ENCODE measurements at regions not wholly inside any gene's neighbourhood (a gene's known extent, or its start where the extent isn't known, plus 50 kb on each side); places are given as distances from the start of the nearest gene placed in this dataset.

DNA sequence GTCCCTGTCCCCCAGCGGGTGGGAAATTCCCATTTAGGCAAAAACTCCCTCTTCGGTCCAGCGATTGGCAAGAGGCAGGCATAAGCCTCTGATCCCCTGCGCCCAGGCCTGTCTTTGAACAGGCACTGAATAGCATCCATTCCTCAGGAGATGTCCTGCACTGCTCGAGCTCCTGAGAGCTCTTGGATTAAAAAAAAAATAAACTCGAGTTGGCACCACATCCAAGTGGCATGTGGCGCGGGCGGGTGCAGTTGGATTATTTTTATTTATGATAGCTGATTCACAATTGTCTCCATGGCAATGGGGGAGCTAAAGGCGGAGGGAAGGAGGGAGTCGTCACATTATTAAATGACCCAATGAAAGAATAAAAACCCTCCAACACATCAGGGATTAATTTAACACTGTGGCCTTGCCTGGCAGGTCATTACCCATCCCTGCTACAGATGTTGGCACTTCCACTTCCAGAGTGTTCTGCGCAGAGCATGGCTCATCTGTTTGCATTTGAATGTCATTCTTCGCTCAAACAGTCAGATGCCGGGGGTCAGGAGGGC, 207.2 kb downstream of the AACS start:
- DNase-seq: no peak

GRCh38 chr12:125276567-125276966, 211.3 kb downstream of the AACS start:
- DNase-seq: no peak

DNA sequence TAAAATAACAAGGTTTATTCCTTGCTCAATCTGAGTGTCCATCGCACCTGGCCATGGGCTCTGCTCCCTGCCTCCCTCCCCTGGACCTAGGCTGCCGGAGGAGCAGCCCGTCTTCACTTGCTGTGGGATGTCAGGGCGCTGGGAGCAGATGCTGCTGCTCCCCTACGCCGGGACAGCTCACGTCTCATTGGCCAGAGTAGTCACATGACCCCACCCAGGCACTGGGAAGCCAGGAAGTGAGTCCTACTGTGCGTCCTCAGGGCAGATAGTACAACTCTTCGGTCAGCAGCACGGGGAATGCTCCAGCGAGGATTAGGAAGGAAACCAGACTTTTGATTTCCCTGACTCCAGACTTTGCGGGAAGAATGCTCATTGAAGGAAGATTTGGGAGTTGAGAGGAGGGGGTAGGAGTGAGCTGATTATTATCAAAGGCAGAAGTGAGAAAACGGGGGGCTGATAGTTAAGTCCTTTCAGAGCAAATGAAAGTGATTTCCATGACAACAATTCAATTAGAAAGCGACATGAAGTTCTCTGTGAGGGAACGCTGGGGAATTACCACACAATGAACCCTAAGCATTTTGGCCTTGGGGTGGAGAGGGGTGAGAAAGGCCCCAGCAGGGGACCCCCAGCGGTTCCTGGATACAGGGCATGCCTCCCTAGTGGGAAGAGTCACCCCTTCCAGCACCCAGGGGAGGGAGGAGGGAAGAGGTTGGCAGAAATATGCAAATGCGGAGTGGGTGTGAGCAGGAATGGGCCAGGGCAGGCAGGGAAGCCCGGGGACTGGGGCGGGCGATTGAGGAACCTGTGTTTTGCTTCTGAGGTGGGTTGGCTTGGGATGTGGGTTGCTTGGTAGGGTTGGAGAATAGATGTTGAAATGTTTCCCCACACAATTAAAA, 215.5 kb downstream of the AACS start:
- DNase-seq: no peak

- DNase-seq: no peak
These were observed 217.7 kb downstream of the AACS start for GRCh38 chr12:125282921-125283320.

- DNase-seq: no peak
These were observed 218.3 kb downstream of the AACS start for GRCh38 chr12:125283521-125283920.

GRCh38 chr12:125284087-125284486, 218.9 kb downstream of the AACS start:
- no peak for DNase-seq

DNA sequence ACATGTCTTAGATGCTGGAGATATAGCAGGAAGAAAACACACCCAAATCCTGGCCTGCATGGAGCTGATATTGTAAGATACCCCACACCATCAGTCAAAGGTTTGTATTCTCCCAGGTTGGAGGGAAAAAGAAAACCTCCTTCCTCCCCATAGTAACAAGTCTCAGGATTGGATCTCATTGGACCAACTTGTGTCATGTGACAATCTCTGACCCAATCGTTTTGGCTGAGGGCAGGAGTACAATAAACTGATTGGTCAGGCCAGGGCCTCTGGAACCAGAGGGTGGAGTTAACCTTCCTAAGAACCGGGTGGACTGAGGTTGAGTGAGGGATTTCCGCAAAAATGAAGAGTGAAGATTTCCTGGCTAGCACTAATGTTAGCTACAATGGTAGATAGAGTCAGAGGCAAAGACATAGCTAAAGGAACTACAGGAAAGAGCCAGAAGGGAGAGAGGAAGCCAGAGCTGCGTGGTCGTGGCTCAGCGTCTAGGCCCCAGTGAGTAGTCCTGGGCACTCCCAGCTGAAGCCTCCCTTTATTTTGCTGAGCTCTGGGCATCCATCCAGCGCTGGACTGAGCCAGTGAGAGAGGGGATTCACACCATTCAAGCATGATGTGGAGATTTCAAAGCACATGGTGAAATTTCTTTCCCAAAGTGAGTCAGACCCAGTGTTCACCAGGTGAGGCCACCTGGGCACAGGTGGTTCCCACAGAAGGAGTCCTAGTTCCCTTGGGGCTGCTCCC, 219.9 kb downstream of the AACS start:
- no peak for DNase-seq

DNA sequence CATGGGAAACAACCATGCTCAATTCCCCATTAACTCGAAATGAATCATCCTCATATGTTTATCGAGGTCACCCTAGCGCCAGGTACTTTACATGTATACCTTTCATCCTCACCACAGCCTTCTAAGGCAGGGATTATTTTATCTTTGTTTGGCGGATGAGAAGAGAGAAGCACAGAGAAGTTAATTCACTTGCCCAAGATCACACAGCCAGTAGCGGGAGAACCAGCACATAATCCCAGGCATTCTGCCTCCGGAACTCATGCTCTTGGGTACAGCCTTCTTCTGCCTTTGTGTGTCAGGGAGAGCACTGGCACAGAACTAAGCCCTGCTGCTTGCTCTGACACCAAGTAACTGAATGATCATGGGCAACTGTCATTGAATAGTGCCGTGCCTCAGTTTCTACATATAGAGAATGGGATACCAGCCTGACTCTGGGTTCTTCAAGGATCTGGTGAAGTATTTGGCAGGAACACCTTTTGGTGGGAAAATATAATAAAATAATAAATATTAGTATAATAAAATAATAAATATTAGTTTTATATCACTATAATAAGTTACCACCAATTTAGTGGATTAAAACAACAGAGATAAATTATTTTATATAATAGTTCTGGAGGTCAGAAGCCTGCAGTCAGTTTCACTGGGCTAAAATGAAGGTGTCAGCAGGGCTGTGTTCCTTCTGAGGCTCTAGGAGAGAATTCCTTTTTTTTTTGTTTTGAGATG, 220.9 kb downstream of the AACS start:
- no peak for DNase-seq

DNA sequence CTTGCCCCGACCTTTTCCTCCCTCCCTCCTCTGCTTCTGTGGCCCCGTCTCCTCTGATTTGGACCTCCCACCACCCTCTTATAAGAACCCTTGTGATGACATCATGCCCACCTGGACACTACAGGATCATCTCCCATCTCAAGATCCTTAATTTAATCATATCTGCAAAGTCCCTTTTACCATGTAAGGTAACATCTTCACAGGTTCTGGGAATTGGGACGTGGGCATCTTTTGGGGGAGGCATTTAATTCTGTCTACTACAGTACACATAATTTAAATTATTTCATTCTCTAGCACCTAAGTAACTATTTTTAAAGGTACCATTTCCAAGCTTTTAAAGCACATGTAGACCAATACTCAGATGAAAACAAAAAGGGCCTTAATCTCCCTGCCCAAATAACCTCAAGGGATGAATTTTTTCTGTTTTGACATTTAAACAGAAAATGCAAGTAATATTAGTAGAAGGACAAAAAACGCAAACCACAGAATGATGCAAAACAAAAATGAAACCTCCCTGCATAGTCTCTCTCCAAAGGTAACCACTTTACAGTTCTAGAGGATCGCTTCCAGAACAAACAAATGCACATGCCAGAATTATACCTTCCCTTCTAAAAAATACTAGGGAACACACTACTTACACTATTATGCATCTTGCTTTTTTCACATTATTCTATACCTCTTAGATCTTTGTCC, 222.1 kb downstream of the AACS start:
- no peak for DNase-seq

DNA sequence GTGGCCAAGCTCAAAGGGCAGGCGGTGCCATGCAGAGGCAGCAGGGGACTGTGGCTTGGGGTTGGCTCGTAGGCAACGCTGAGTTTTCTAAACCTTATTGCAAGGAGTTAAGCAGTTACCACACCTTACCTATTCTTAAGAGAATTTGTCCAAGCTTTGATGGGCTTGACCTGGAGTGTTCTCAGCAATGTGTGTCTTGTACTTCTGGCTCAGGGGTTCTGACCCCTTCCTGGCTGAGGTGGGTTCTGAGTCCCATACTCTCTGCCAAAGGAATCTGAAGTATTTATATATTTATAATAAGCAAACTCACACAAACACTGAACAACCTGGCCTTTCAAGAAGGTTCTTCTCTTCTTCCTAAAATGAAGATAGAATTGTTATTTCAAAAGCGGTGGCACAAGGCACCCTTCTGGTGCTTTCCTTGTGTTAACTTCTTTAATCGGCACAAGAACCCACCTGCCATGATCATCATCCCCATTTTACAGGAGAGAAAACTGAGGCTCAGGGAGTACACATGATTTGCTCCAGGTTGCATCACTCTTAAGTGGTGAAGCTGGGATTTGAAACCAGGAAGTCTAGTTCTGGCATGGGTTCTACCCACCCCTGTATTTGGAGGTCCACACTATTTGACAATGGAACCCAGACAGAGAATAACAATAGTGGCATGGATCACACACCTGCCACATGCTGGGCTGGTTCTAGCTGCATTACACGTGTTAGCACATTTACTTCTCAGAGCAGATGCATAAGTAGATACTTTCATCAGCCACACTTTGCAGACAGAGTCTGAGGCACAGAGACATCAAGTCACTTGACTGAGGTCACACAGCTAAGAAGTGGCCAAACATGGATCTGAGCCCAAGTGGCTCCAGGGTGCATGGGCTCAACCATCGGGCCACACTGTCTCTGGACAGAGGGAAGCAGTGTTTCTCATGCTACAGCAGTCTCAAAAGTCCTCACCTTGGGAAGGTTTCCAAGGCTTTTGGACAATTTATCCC, 224.0 kb downstream of the AACS start:
- no peak for DNase-seq

DNA sequence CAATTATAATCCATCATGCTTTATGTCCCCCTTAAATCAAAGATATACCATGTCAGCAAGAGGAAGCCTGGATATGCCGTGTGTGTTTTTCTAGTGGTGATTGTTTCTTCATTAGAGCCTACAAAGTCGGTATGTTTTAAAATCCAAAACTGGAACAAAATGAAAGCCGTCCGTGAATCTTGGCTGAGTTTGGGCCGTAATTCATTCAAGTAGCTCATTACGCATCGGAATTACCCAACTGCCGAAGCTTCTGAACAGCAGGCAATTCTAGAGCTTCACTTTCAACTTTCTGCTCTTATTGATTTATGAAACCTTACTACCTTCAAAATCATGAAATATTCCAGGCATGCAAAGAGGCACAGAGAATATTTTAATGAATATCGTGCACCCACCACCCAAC, 224.7 kb downstream of the AACS start:
- DNase-seq: no peak

DNA sequence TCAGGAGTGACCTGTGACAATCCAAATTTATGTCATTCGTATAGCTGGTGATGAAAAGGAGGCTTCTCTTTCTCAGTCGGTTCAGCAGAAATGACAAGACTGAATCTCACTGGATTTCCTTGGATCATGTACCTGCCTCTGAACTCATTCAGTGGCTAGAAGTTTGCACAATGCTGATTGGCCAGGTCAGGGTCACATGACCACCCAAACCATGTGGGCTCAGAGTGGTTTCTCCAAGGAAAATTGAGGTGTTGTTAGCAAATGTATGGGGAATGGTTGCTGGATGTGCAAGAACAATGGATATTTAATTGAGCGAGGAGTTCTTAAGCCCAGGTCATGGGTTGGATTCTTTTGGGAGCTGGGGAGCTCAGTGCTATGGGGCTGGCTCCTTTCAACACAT, 227.5 kb downstream of the AACS start:
- no peak for DNase-seq

GRCh38 chr12:125295550-125295949, 230.3 kb downstream of the AACS start:
- no peak for DNase-seq

DNA sequence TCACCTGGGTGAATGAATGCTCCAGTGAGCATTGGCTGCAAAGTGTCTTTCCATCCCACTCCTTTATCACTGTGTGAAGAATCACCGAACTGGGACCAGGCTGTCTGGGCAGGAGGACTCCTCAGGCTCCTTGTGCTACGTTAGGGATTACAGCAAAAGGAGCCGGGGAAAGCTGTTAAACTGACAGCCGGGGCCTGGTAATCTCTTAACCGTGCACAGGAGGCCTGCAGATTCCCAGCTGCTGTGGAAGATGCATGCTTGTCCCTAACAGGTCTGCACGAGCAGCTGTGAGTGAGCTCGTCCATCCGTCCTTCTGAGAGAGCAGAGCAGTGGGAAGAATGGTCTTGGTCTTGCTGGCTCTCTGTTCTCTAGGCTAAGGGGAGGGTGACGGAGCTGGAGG, 231.5 kb downstream of the AACS start:
- no peak for DNase-seq

- DNase-seq: no peak
These were observed 234.6 kb downstream of the AACS start for GRCh38 chr12:125299840-125300239.

DNA sequence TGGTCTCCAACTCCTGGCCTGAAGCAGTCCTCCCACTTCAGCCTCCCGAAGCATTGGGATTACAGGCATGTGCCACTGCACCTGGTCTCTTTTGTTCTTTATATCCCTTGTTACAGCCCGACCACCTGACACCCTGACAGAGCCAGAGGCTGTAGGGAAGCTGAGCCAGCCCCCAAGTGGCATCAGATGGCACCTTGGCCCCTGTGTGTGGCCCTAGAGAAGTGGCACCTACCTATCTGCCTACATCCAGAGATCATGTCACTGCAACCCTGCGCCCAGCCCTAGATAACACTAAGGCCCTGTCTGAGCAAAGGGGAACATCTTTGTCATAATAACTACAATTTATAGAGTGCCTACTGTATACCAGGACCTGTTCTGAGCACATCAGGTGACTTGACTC, 235.0 kb downstream of the AACS start:
- no peak for DNase-seq

DNA sequence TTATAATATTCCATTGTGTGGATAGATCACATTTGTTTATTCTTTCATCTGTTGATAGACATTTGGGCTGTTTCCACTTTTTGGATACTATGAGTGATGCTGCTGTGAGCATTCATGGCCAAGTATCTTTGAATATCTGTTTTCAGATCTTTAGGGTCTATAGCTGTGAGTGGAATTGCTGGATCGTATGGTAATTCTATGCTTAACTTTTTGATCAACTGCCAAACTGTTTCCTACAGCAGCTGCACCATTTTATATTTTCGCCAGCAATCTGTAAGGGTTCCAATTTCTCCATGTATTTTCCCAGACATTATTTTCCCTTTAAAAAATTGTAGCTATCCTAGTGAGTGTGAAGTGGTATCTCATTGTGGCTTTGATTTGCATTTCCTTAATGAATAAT, 238.1 kb downstream of the AACS start:
- DNase-seq: no peak

DNA sequence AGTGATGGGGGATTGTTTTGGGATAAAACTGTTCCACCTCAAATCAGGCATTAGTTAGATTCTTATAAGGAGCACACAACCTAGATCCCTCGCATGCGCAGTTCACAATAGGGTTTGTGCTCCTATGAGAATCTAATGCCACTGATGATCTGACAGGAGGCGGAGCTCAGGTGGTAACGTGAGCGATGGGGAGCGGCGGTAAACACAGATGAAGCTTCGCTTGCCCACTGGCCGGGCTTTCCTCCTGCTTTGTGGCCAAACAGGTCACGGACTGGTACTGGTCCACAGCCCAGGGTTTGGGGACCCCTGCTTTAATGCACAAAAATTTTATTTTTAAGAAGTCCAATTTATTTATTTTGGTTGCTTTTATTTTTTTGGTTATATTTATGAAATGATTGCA, 238.8 kb downstream of the AACS start:
- no peak for DNase-seq

GRCh38 chr12:125305231-125305630, 240.0 kb downstream of the AACS start:
- DNase-seq: no peak

DNA sequence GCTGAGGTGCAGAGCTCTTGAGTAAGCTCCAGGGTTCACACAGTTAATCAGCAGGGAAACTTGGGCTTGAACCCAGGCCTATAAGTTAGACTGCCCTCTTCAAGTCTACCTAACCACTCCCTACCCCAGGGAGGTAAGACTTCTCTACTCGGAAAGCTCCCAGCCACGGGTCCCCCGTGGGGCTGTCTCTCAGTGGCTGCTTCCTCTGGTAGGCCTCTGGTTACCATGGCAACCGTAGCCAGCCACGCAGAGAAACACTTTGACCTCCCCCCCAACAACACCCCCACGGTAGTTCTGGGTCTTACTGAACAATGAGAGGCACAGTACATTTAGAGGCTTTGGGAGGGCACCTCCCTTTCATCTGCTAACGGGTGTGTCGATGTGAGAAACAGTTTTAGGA, 245.2 kb downstream of the AACS start:
- DNase-seq: no peak

DNA sequence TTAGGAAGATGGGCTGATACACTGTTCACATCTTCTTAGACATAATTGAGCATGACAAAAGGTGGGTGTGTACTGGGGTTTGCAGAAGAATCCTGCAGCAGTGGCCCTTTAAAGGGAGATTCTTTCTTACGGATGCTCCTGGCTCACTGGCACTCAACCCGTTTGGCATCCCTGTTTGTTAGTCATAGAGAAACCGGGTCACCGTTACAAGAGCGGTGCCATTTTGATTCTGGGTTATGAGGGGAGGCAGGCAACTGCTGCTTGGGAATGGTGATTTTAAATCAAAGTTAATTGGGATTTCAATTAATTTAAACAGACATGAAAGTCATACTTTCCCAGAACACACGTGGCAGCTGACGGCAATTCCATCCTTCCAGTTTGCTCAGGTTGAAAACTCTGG, 245.8 kb downstream of the AACS start:
- no peak for DNase-seq
